Fibroblast of mammary gland (primary cell): ENCODE measurements at regions not wholly inside any gene's neighbourhood (a gene's known extent, or its start where the extent isn't known, plus 50 kb on each side); places are given as distances from the start of the nearest gene placed in this dataset.

Experiments
- DNase-seq: peaks from one replicate; pipeline ENCODE4 v3.0.0-alpha.2; 2010; ENCODE audit warnings: low read depth
- H3K4me3 ChIP-seq: 2 replicates; pipeline ENCODE4 v1.5.1; 2011; ENCODE audit warnings: low read depth, mild to moderate bottlenecking, low read length, moderate library complexity; ENCODE audit not compliant: control insufficient read depth
- CTCF ChIP-seq: conservative IDR thresholded peaks from 2 replicates; pipeline ENCODE4 v1.5.1; 2011; ENCODE audit warnings: low read depth, low read length, inconsistent platforms; ENCODE audit not compliant: control insufficient read depth, insufficient read depth

DNA sequence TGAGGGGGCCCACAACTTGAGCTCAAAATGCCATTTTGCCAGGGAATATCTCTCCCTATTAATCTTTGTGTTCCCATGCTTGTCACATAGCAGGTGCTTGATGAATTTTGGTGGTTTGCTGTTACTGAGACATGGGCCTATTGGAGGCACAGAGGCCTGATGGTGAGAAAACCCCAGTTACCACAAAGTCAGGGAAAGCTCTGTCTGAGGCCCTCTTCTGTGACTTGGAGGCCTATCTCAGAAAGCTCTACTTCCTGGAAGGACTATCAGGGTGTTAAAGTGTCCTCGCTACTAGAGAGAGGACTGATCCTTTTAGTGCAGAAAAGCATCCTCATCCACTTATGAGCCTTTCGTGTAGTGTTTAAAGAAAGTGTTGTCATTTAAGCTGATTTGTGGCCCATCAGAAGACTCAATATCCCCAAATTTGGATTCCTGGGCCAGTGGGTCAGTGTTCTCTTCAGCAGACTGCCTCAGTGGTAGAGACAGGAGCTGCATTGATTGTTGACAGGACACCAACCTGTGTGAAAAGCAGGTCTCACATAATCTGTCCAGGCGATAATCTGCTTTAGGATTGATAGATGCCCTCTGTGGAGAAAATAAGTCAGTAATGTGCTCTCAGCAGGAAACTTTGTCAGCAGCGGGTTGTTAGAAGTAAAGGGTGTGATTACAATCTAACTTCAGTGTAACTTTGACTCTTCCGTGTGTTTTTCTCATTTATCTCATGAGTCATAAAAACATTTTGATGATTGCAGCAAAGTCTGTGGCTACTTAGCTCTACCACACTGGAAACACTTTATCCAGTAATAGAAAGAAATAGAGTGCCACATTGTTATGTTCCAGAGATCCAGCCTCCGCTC lies 121.0 kb downstream of the AKAP11 start:
- H3K4me3 ChIP-seq = no peak overlapping the region
- peak; percentile 20 for DNase-seq
- TF ChIP-seq CTCF = no peak

DNA sequence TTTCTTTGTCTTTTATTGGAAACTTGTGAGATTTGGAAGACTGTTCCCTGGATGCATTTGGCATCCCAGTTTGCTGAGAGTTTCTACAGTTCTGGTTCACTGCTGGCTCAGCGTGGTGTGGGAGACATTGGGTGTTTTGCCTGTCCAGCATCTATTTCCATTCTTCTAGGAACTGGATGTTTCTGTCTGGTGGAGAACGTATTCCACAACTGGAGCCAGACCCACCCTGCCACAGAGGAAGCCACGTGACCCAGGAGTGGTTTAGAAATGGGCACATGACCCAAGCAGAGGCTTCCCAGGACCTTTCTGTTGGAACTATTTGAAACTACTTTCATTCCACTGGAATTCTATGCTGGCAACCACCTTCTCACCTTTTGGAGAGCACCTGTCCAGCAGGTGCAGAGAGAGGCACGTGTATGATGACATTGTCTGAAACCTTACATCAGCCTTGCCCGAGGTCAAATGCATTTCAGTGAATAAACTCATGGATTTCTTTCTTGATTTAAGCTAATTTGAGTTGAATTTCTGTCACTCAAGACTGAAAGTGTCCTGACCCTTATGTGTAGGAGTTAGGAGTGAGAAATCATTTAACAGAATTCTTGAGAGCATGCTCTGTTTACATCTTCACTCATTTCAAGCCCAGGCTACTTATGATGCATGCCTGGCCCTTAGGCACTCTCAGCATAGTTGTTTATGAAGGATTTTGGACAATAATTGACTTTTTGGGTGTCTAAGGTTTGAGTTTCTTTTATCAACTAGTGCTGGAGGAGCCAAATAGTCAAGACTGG lies 121.8 kb downstream of the AKAP11 start:
- no peak for DNase-seq
- no peak for TF ChIP-seq CTCF
- no peak overlapping the region for H3K4me3 ChIP-seq

GRCh38 chr13:42394361-42394708 lies 122.4 kb downstream of the AKAP11 start:
- no peak overlapping the region for H3K4me3 ChIP-seq
- TF ChIP-seq CTCF = no peak
- DNase-seq = no peak

GRCh38 chr13:42394711-42395085 lies 122.7 kb downstream of the AKAP11 start:
- no peak for DNase-seq
- no peak for TF ChIP-seq CTCF
- no peak overlapping the region for H3K4me3 ChIP-seq

- TF ChIP-seq CTCF = no peak
- H3K4me3 ChIP-seq = no peak overlapping the region
- DNase-seq = no peak
Observed at GRCh38 chr13:42395086-42395821, 123.3 kb downstream of the AKAP11 start.

GRCh38 chr13:42396501-42396900 lies 124.5 kb downstream of the AKAP11 start:
- DNase-seq = no peak
- TF ChIP-seq CTCF = no peak
- H3K4me3 ChIP-seq = no peak overlapping the region
